BE2C (cell line): ENCODE measurements at regions not wholly inside any gene's neighbourhood (a gene's known extent, or its start where the extent isn't known, plus 50 kb on each side); places are given as distances from the start of the nearest gene placed in this dataset.

Experiments used
- DNase-seq: peaks from one replicate; pipeline ENCODE4 v3.0.0-alpha.2; 2020
- H3K27me3 ChIP-seq: fragments of 250-450 bp; sonication (Bioruptor Pico); 2 replicates; pipeline ENCODE4 v1.5.1; 2020; ENCODE audit warnings: mild to moderate bottlenecking
- H3K36me3 ChIP-seq: fragments of 250-450 bp; sonication (Bioruptor Pico); 2 replicates; pipeline ENCODE4 v1.5.1; 2020; ENCODE audit warnings: mild to moderate bottlenecking
- H3K4me1 ChIP-seq: fragments of 250-450 bp; sonication (Bioruptor Pico); 2 replicates; pipeline ENCODE4 v1.5.1; 2020
- H3K4me3 ChIP-seq: 2 replicates; pipeline ENCODE4 v1.5.1; 2011; ENCODE audit warnings: low read depth, low read length
- H3K9me3 ChIP-seq: fragments of 250-450 bp; sonication (Bioruptor Pico); 2 replicates; pipeline ENCODE4 v1.5.1; 2020
- CTCF ChIP-seq: IDR thresholded peaks from 2 replicates; pipeline ENCODE4 v1.5.1; 2012; ENCODE audit warnings: mild to moderate bottlenecking, low read depth, low read length

- H3K27me3 ChIP-seq: no peaks in the 10 kb centered on the region
- no peaks in the 10 kb centered on the region for H3K4me1 ChIP-seq
- H3K36me3 ChIP-seq: no peaks in the 10 kb centered on the region
- TF ChIP-seq CTCF: peak; percentile 16
- no peak for DNase-seq
- no peak overlapping the region for H3K4me3 ChIP-seq
- H3K9me3 ChIP-seq: no peaks in the 10 kb centered on the region
Observed at GRCh38 chr2:120879431-120880295, 144.0 kb downstream of the GLI2 start.

- Histone ChIP-seq H3K27me3 (no peaks in the 10 kb centered on the region), H3K4me1 (no peaks in the 10 kb centered on the region), H3K36me3 (no peaks in the 10 kb centered on the region), H3K9me3 (no peaks in the 10 kb centered on the region), H3K4me3 (no peak overlapping the region)
- no peak for DNase-seq
- TF ChIP-seq CTCF: no peak
Observed at GRCh38 chr2:120880381-120880780, 144.7 kb downstream of the GLI2 start.

- Histone ChIP-seq H3K4me1 (no peaks in the 10 kb centered on the region; the same call in 1 of the 2 replicates), H3K4me3 (no peak overlapping the region), H3K9me3 (no peaks in the 10 kb centered on the region), H3K27me3 (no peaks in the 10 kb centered on the region), H3K36me3 (no peaks in the 10 kb centered on the region)
- DNase-seq: no peak
- TF ChIP-seq CTCF: no peak
Observed at GRCh38 chr2:120881981-120882788, 146.5 kb downstream of the GLI2 start.

- Histone ChIP-seq H3K36me3 (no peaks in the 10 kb centered on the region), H3K4me3 (no peak overlapping the region), H3K27me3 (no peaks in the 10 kb centered on the region), H3K4me1 (no peaks in the 10 kb centered on the region; the same call in 1 of the 2 replicates), H3K9me3 (no peaks in the 10 kb centered on the region)
- DNase-seq: no peak
- TF ChIP-seq CTCF: no peak
Observed at GRCh38 chr2:120883607-120884440, 148.2 kb downstream of the GLI2 start.

GRCh38 chr2:120884472-120885290 is 149.0 kb downstream of the GLI2 start:
- no peak for TF ChIP-seq CTCF
- Histone ChIP-seq H3K27me3 (no peaks in the 10 kb centered on the region), H3K4me3 (no peak overlapping the region), H3K9me3 (no peaks in the 10 kb centered on the region), H3K36me3 (no peaks in the 10 kb centered on the region), H3K4me1 (no peaks in the 10 kb centered on the region; the same call in 1 of the 2 replicates)
- no peak for DNase-seq
